Femur (tissue), 1 donor: ENCODE measurements at regions not wholly inside any gene's neighbourhood (a gene's known extent, or its start where the extent isn't known, plus 50 kb on each side); places are given as distances from the start of the nearest gene placed in this dataset.
A peak's percentile ranks its signal among the peaks of the same experiment; 100 is the strongest.
"Not testable (repeated sequence)": the region's sequence is repeated elsewhere in the genome, so short reads cannot be mapped to it uniquely, and the experiment has no call there.

Source experiments
- DNase-seq: peaks from one replicate; pipeline ENCODE4 v3.0.0-alpha.2; 2017

- peak; percentile 25 for DNase-seq
These were observed 123.4 kb upstream of the IFNE start for GRCh38 chr9:21605489-21605931.

DNA sequence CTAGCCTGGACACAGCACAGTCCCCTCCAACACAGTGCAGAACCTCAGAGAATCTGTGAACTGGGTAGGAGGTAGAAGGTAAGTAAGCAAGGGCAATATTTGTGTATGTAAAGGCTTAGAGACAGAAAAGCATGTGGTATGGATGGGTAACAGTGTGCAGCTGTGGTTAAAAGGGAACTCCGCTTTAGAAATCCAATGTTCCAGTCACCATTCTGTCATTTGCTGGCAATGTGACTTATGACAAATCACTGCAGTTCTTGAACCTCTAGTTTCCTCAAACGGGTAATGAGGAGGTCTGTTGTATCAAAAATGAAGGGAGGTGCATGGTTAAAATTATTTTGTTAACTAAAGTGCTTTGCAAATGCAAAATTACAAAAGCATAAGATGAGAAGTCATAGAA lies 125.5 kb upstream of the IFNE start:
- no peak for DNase-seq

DNA sequence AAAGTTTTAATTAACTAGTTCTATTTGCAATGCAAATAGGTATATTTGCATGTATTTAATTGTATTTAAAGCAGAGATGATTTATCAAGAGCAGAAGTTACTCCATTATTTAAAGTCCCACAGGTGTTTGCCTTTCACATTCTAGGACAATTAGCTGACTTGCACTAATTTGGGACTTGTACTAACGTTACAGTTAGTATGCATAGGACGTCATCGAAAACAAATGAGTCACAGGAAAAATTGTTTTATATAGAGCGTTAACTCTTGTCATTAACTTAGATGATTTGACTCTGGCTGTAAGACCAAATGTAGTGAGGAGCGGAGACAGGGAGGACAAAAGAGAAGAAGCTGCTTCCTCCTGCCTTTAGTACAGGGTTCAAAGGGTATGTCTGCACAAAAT lies 126.1 kb upstream of the IFNE start:
- DNase-seq, result no peak

DNA sequence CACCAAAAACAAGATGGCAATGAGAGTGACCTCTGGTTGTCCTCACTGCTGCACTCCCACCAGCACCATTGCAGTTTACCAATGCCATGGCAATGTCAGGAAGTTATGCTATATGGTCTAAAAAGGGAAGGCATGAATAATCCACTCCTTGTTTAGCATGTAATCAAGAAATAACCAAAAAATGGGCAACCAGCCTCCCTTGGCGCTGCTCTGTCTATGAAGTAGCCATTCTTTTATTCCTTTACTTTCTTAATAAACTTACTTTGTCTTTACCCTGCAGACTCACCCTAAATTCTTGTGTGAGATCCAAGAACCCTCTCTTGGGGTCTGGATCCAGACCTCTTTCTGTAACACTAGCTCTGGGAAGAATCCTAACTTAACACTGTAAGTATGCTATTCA lies 127.4 kb upstream of the IFNE start:
- no peak for DNase-seq

- DNase-seq, result no peak
These were observed 129.8 kb upstream of the IFNE start for GRCh38 chr9:21611891-21612290.

- no peak for DNase-seq
These were observed 132.9 kb upstream of the IFNE start for GRCh38 chr9:21615018-21615417.

DNA sequence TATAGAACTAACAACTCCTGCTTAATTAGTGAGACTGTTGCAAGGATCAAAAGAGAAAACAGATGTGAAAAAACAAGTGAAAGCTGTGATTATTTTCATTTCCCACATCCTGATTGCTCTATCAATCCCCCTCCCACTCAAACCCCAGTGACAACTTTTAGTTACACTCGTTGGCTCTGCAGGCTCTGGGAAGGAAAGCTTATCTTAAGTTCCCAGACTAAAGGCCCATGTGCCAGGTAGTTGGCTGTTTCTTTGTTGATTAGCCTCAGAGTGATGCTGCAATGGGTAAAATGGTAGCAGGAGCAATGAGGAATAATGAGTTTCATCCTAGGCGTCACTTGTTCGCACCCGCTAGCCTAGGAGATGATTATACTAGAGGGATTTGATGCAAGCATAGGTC lies 133.3 kb upstream of the IFNE start:
- no peak for DNase-seq

GRCh38 chr9:21616082-21616778 lies 134.1 kb upstream of the IFNE start:
- no peak for DNase-seq

DNA sequence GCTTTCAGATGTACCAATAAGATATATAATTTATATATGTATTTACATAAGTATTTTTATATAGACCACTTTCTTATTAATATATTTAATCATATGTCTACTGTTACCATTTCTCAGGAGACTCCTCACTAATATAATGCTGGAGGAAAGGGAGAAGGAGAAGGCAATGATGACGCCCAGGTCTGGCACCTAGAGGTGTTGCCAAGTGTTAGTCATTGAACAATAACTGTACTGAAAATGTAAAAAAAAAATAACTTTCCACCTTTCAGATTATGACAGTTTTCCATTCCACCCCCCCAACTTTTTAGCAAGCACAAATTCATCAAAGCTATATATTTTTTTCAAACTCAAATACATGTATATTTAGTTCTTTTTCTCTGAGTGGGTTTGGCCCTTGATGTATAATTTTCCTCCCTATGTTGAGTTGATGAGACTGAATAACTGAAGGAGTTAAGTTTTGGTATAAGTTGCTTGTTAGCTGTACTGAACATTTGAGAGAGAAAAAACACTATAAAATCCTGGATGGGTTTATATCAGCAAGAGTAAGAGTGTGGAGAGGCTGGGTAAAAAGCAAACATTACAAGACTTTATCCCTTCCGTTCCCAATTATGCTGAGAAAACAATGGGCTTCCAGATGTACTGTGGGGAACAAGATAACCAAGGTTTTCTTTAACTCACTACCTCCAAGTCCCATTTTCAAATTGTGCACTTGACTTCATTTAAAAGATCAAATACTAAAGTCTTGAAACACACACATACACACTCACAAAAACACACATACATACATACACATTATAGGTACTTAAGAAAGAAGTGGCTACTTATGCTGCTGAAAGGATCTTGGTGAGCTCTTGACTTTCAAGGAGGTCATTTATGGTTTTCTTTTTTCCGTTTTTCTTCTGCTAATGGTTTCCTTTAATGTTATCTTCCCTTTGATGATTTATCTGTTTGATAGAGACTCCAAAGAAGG lies 142.8 kb upstream of the IFNE start:
- no peak for DNase-seq

DNA sequence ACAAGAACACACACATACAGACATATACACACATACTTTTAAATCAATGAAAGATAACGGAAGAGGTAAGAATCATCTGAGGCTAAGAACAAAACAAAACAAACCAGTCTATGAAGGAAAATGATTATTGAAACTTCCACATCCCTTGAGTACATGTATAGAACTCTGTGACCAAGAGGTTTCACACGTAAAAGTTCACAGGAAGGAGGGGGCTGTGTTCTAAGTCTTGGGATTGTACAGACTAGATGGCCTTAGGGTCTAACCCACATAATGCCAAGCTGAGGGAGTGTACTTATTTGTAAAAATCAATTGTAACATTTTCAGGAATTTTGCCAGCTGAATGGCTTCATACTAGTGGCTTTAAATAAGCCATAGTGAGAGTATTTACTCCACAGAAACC lies 144.4 kb upstream of the IFNE start:
- no peak for DNase-seq

GRCh38 chr9:21628954-21629353 lies 146.8 kb upstream of the IFNE start:
- not testable (repeated sequence) for DNase-seq

DNA sequence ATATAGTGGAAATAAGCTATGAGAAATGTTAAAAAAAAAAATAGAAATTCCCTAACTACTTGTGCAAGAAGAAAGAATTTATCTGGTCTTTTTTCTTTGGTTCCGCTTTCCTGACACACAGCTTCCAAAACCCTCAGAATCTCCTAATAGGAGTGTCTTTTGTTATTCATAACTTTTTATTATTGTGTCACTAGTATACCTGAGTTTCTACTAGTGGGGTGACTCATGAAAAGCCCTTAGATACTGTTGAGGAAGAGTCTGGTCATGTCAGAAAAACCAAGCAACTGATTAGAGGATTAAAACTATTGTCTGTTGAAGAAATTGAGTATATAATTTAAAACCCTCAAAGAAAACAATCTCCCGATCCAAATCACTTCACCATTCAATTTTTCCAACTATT lies 152.8 kb upstream of the IFNE start:
- DNase-seq, result no peak

GRCh38 chr9:21638104-21638503 lies 156.0 kb upstream of the IFNE start:
- no peak for DNase-seq

GRCh38 chr9:21653091-21653490 lies 149.3 kb upstream of the MTAP start:
- DNase-seq, result no peak

- DNase-seq, result no peak
These were observed 148.8 kb upstream of the MTAP start for GRCh38 chr9:21653589-21653988.

DNA sequence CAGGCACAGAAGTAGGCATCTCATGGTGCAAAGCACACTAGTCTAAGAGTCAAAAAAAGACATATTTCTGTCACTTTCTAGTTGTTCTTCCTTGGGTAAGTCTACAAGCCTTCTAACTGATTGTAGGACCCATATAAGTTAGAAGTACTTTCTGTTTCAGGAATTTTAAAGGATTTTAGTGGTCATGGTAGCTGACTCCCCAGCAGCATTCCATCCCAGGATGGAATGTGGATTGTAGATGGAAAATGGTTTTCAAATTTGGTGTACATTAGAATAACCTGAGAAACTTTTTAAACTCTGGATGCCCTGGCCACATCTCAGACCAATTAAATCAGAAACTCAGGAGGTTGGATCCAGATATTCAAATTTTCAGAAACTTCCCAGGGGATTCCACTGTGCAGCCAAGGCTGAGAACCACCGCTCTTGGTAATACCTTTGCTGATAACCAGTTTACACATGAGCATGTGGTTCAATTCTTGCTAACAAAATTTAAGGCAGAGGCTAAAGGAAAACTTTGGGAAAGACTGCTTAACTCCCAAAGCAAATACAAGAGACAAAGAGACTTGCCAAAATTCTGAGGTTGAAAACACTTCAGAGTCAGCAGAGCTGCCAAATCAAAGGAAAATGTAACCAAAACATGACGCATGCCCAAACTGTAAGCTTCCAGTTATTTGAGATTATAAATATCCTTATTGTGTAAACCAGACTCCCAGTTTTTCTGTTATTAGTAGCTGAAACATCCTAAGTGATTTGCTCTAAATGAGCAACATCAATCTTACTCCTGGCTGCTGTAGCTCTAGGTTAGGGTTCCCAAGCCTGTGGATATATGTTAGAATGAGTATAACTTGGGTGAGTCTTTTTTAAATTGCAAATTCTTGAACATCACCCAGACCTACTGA lies 145.4 kb upstream of the MTAP start:
- DNase-seq, result peak; percentile 33

GRCh38 chr9:21657966-21658667 lies 144.3 kb upstream of the MTAP start:
- DNase-seq, result no peak

GRCh38 chr9:21660976-21661375 lies 141.5 kb upstream of the MTAP start:
- no peak for DNase-seq

GRCh38 chr9:21661626-21662025 lies 140.8 kb upstream of the MTAP start:
- DNase-seq, result no peak

- peak; percentile 53 for DNase-seq
These were observed 133.9 kb upstream of the MTAP start for GRCh38 chr9:21668516-21668915.

- no peak for DNase-seq
These were observed 132.7 kb upstream of the MTAP start for GRCh38 chr9:21669701-21670100.

GRCh38 chr9:21670374-21670773 lies 132.1 kb upstream of the MTAP start:
- no peak for DNase-seq
